ENCODE measurements at regions not wholly inside any gene's neighbourhood (a gene's known extent, or its start where the extent isn't known, plus 50 kb on each side); places are given as distances from the start of the nearest gene placed in this dataset.

DNA sequence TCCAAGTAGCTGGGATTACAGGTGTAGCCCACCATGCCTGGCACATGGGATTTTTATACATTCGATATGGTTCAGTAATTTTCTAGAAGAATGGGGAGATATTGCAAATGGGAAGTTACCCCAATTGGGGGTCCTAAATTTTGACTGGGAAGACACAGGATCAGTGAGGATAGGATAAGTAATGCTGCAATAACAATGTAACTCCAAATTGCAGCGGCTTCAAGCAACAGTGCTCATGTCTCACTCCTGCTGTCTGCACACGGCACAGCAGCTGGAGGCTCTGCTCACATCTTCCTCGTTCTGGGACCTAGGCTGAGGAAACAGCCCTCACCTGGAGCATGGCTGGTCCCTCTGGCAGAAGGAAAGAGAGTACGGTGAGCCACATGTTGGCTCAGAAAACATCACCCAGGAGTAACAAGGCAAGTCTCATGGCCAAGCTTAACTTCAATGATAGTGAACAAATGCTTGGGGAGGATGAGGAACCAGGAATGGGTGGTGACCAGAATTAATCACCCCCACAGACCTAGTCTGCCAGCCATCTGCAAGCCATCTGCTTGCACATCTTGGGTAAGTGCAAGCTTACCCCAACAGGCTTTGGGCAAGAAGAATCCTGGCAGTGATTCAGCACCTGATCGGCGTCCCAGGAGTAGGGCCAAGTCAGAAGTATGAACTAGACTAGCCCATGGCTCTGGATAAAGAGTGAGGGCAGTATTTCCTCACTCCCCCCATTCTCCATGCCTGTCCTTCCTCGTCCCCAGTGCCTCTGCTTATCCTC lies 229.2 kb downstream of the COPRS start:
- Histone ChIP-seq H3K9me3 (ENCODE audit: control insufficient read depth in 2 of 3, insufficient read depth in 1 of 3, low read length in 3 of 3) (peaks cover 0 to 10% (median 0%) of the 10 kb centered on the region in 3 donors), H3K27me3 (ENCODE audit: control insufficient read depth, insufficient read depth, low read length) (no peaks in the 10 kb centered on the region), H3K4me1 (ENCODE audit: control insufficient read depth in 2 of 3, insufficient read depth in 2 of 3, low read depth in 1 of 3, low read length in 3 of 3) (no peaks in the 10 kb centered on the region), H3K9ac (ENCODE audit: low read length in 3 of 3) (no peak overlapping the region), H3K4me3 (ENCODE audit: low read length in 3 of 3) (no peak overlapping the region), H3K27ac (ENCODE audit: low read depth in 2 of 2, low read length in 2 of 2) (no peak overlapping the region), H3K36me3 (ENCODE audit: control insufficient read depth in 2 of 3, insufficient read depth in 3 of 3, low read length in 3 of 3) (no peaks in the 10 kb centered on the region)
- DNase-seq (no peak), FAIRE-seq (no peak)
- intact Hi-C loops (cut with DNase I): no loop called here
- TF ChIP-seq, protein P1, sequence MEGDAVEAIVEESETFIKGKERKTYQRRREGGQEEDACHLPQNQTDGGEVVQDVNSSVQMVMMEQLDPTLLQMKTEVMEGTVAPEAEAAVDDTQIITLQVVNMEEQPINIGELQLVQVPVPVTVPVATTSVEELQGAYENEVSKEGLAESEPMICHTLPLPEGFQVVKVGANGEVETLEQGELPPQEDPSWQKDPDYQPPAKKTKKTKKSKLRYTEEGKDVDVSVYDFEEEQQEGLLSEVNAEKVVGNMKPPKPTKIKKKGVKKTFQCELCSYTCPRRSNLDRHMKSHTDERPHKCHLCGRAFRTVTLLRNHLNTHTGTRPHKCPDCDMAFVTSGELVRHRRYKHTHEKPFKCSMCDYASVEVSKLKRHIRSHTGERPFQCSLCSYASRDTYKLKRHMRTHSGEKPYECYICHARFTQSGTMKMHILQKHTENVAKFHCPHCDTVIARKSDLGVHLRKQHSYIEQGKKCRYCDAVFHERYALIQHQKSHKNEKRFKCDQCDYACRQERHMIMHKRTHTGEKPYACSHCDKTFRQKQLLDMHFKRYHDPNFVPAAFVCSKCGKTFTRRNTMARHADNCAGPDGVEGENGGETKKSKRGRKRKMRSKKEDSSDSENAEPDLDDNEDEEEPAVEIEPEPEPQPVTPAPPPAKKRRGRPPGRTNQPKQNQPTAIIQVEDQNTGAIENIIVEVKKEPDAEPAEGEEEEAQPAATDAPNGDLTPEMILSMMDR (IDR thresholded peaks at IDR 0.05; ENCODE audit: borderline replicate concordance, extremely low read depth, insufficient read depth): no peak

DNA sequence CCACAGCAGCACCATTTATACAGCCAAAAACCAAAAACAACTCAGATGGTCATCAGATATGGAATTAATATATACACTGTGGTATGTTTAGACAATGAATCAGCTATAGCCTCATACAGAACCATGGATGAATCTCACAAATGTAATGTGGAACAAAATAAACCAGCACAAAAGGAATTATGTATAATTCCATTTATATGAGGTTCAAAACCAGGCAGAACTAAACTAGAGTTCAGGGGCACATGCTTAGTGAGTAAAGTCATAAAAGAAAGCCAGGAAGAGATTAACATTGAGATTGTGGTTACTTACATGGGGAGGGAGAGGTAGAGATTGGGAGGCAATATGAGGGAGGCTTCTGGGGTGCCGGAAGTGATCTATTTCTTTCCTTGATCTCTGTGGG lies 231.1 kb downstream of the COPRS start:
- Histone ChIP-seq H3K36me3 (ENCODE audit: control insufficient read depth in 2 of 3, insufficient read depth in 3 of 3, low read length in 3 of 3) (no peaks in the 10 kb centered on the region), H3K9ac (ENCODE audit: low read length in 3 of 3) (no peak overlapping the region), H3K27me3 (ENCODE audit: control insufficient read depth, insufficient read depth, low read length) (no peaks in the 10 kb centered on the region), H3K4me3 (ENCODE audit: low read length in 3 of 3) (no peak overlapping the region), H3K9me3 (ENCODE audit: control insufficient read depth in 2 of 3, insufficient read depth in 1 of 3, low read length in 3 of 3) (peaks cover 0 to 15% (median 2%) of the 10 kb centered on the region in 3 donors), H3K27ac (ENCODE audit: low read depth in 2 of 2, low read length in 2 of 2) (no peak overlapping the region), H3K4me1 (ENCODE audit: control insufficient read depth in 2 of 3, insufficient read depth in 2 of 3, low read depth in 1 of 3, low read length in 3 of 3) (no peaks in the 10 kb centered on the region)
- TF ChIP-seq, protein P1 (IDR thresholded peaks at IDR 0.05; ENCODE audit: borderline replicate concordance, extremely low read depth, insufficient read depth): no peak
- FAIRE-seq (no peak), DNase-seq (no peak)
- intact Hi-C loops (cut with DNase I): no loop called here

DNA sequence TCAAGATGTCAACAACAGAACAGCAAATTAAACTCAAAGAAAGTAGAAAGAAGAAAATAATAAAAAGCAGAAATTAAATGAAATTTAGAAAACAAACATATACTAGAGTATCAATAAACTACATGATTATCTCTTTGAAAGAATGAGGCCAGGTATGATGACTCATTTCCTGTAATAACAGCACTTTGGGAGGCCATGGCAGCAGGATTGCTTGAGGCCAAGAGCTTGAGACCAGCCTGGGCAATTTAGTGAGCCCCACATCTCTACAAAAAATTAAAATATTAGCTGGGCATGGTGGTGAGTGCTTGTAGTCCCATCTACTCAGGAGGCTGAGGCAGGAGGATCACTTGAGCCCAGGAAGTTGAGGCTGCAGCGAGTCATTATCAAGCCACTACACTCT lies 232.5 kb downstream of the RAB11FIP4 start:
- H3K9me3 ChIP-seq (ENCODE audit: control insufficient read depth in 2 of 3, insufficient read depth in 1 of 3, low read length in 3 of 3): peaks cover 0 to 9% (median 2%) of the 10 kb centered on the region in 3 donors
- FAIRE-seq (no peak), DNase-seq (no peak)
- no peak overlapping the region for H3K9ac ChIP-seq (ENCODE audit: low read length in 3 of 3)
- intact Hi-C loops (cut with DNase I): no loop called here
- TF ChIP-seq, protein P1 (IDR thresholded peaks at IDR 0.05; ENCODE audit: borderline replicate concordance, extremely low read depth, insufficient read depth): no peak
- no peak overlapping the region for H3K27ac ChIP-seq (ENCODE audit: low read depth in 2 of 2, low read length in 2 of 2)
- H3K36me3 ChIP-seq (ENCODE audit: control insufficient read depth in 2 of 3, insufficient read depth in 3 of 3, low read length in 3 of 3): no peaks in the 10 kb centered on the region
- H3K27me3 ChIP-seq (ENCODE audit: control insufficient read depth, insufficient read depth, low read length): no peaks in the 10 kb centered on the region
- no peaks in the 10 kb centered on the region for H3K4me1 ChIP-seq (ENCODE audit: control insufficient read depth in 2 of 3, insufficient read depth in 2 of 3, low read depth in 1 of 3, low read length in 3 of 3)
- H3K4me3 ChIP-seq (ENCODE audit: low read length in 3 of 3): no peak overlapping the region
